IPS-15b (cell line): ENCODE measurements at regions not wholly inside any gene's neighbourhood (a gene's known extent, or its start where the extent isn't known, plus 50 kb on each side); places are given as distances from the start of the nearest gene placed in this dataset.
"Not testable (repeated sequence)": the region's sequence is repeated elsewhere in the genome, so short reads cannot be mapped to it uniquely, and the experiment has no call there.

Experiments
- H3K27me3 ChIP-seq: one replicate; pipeline ENCODE4 v1.6.1; 2013; ENCODE audit warnings: low read length; ENCODE audit not compliant: control insufficient read depth, insufficient read depth
- H3K36me3 ChIP-seq: one replicate; pipeline ENCODE4 v1.6.1; 2013; ENCODE audit warnings: low read length; ENCODE audit not compliant: control insufficient read depth, insufficient read depth
- H3K4me1 ChIP-seq: one replicate; pipeline ENCODE4 v1.6.1; 2013; ENCODE audit warnings: mild to moderate bottlenecking, low read length; ENCODE audit not compliant: control insufficient read depth, insufficient read depth
- H3K4me3 ChIP-seq: one replicate; pipeline ENCODE4 v1.5.1; 2013; ENCODE audit warnings: low read depth, low read length
- H3K9ac ChIP-seq: one replicate; pipeline ENCODE4 v1.6.1; 2013; ENCODE audit warnings: low read depth, mild to moderate bottlenecking, low read length
- H3K9me3 ChIP-seq: one replicate; pipeline ENCODE4 v1.6.1; 2013; ENCODE audit warnings: mild to moderate bottlenecking, low read length; ENCODE audit not compliant: control insufficient read depth, insufficient read depth

- H3K9ac ChIP-seq = no peak overlapping the region
- H3K36me3 ChIP-seq = no peaks in the 10 kb centered on the region
- H3K4me1 ChIP-seq = no peaks in the 10 kb centered on the region
- H3K27me3 ChIP-seq = no peaks in the 10 kb centered on the region
- H3K4me3 ChIP-seq = no peak overlapping the region
- H3K9me3 ChIP-seq = no peaks in the 10 kb centered on the region
Observed at GRCh38 chr12:53860426-53861345, 77.9 kb upstream of the HOXC13 start.

- H3K36me3 ChIP-seq = no peaks in the 10 kb centered on the region
Observed at GRCh38 chr12:53862206-53862605, 76.4 kb upstream of the HOXC13 start.

GRCh38 chr12:53862831-53863230, 75.8 kb upstream of the HOXC13 start:
- no peaks in the 10 kb centered on the region for H3K27me3 ChIP-seq
- H3K36me3 ChIP-seq = no peaks in the 10 kb centered on the region
- H3K9me3 ChIP-seq = no peaks in the 10 kb centered on the region
- H3K9ac ChIP-seq = no peak overlapping the region
- no peaks in the 10 kb centered on the region for H3K4me1 ChIP-seq
- H3K4me3 ChIP-seq = no peak overlapping the region

More at GRCh38 chr12:53862206-53862605, 76.4 kb upstream of the HOXC13 start:
- Histone ChIP-seq H3K9me3 (no peaks in the 10 kb centered on the region), H3K27me3 (no peaks in the 10 kb centered on the region), H3K4me1 (no peaks in the 10 kb centered on the region), H3K4me3 (no peak overlapping the region), H3K9ac (no peak overlapping the region)

GRCh38 chr12:53866727-53867126, 71.9 kb upstream of the HOXC13 start:
- no peaks in the 10 kb centered on the region for H3K4me1 ChIP-seq
- no peaks in the 10 kb centered on the region for H3K27me3 ChIP-seq
- H3K9ac ChIP-seq = no peak overlapping the region
- H3K36me3 ChIP-seq = no peaks in the 10 kb centered on the region
- no peak overlapping the region for H3K4me3 ChIP-seq
- H3K9me3 ChIP-seq = no peaks in the 10 kb centered on the region

GRCh38 chr12:53867216-53868012, 71.2 kb upstream of the HOXC13 start:
- H3K27me3 ChIP-seq = peaks cover 3% of the 10 kb centered on the region
- no peak overlapping the region for H3K9ac ChIP-seq
- H3K4me3 ChIP-seq = no peak overlapping the region
- no peaks in the 10 kb centered on the region for H3K4me1 ChIP-seq
- H3K36me3 ChIP-seq = no peaks in the 10 kb centered on the region
- no peaks in the 10 kb centered on the region for H3K9me3 ChIP-seq

GRCh38 chr12:53868511-53868986, 70.1 kb upstream of the HOXC13 start:
- Histone ChIP-seq H3K4me1 (no peaks in the 10 kb centered on the region), H3K9me3 (no peaks in the 10 kb centered on the region), H3K4me3 (no peak overlapping the region), H3K36me3 (no peaks in the 10 kb centered on the region), H3K9ac (no peak overlapping the region), H3K27me3 (peaks cover 3% of the 10 kb centered on the region)

- Histone ChIP-seq H3K9me3 (no peaks in the 10 kb centered on the region), H3K27me3 (peaks cover 3% of the 10 kb centered on the region), H3K4me3 (no peak overlapping the region), H3K4me1 (no peaks in the 10 kb centered on the region), H3K36me3 (no peaks in the 10 kb centered on the region), H3K9ac (no peak overlapping the region)
Observed at GRCh38 chr12:53869500-53869899, 69.1 kb upstream of the HOXC13 start.

- no peak overlapping the region for H3K9ac ChIP-seq
- no peaks in the 10 kb centered on the region for H3K4me1 ChIP-seq
- peaks cover 3% of the 10 kb centered on the region for H3K27me3 ChIP-seq
- no peaks in the 10 kb centered on the region for H3K36me3 ChIP-seq
- no peaks in the 10 kb centered on the region for H3K9me3 ChIP-seq
- no peak overlapping the region for H3K4me3 ChIP-seq
Observed at GRCh38 chr12:53870117-53870516, 68.5 kb upstream of the HOXC13 start.

- H3K27me3 ChIP-seq = peaks cover 3% of the 10 kb centered on the region
- H3K9ac ChIP-seq = no peak overlapping the region
- H3K9me3 ChIP-seq = no peaks in the 10 kb centered on the region
- no peak overlapping the region for H3K4me3 ChIP-seq
- no peaks in the 10 kb centered on the region for H3K4me1 ChIP-seq
- H3K36me3 ChIP-seq = no peaks in the 10 kb centered on the region
Observed at GRCh38 chr12:53871367-53871766, 67.3 kb upstream of the HOXC13 start.

GRCh38 chr12:53872367-53872766, 66.3 kb upstream of the HOXC13 start:
- peaks cover 3% of the 10 kb centered on the region for H3K27me3 ChIP-seq

GRCh38 chr12:53877961-53878360, 60.7 kb upstream of the HOXC13 start:
- not testable (repeated sequence) for H3K4me1 ChIP-seq, H3K9ac ChIP-seq

More at GRCh38 chr12:53872367-53872766, 66.3 kb upstream of the HOXC13 start:
- no peaks in the 10 kb centered on the region for H3K4me1 ChIP-seq
- H3K9me3 ChIP-seq = no peaks in the 10 kb centered on the region
- H3K9ac ChIP-seq = no peak overlapping the region
- H3K36me3 ChIP-seq = no peaks in the 10 kb centered on the region
- H3K4me3 ChIP-seq = no peak overlapping the region

More at GRCh38 chr12:53877961-53878360, 60.7 kb upstream of the HOXC13 start:
- H3K27me3 ChIP-seq, H3K9me3 ChIP-seq, H3K36me3 ChIP-seq, H3K4me3 ChIP-seq: not testable (repeated sequence)
